ENCODE measurements at regions not wholly inside any gene's neighbourhood (a gene's known extent, or its start where the extent isn't known, plus 50 kb on each side); places are given as distances from the start of the nearest gene placed in this dataset.
"Not testable (repeated sequence)": the region's sequence is repeated elsewhere in the genome, so short reads cannot be mapped to it uniquely, and the experiment has no call there.

DNA sequence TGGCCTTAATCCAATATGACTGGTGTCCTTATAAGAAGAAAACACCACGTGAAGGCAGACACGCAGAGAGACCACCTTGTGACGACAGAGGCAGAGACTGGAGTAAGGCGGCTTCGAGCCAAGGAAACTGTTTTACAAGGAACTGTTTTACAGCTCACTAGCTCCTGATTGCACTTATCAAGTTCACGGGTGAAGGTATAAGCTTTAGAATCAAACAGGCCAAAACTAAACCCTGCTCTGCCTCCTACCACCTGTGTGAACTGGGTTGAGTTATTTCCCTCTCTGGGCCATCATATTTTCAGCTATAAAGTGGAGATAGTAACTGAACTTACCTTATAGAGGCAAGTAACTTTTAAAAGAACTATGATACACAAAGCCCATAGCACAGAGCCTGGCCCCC is 166.9 kb upstream of the NFIA start:
- no peaks in the 10 kb centered on the region for H3K9me3 ChIP-seq
- no peaks in the 10 kb centered on the region for H3K27me3 ChIP-seq
- no peaks in the 10 kb centered on the region for H3K36me3 ChIP-seq
- peaks cover 0 to 8% (median 0%) of the 10 kb centered on the region in 4 donors for H3K4me1 ChIP-seq
- 85 to 94% methylated on average over 6 of the region's 6 CpGs for WGBS, 2 donors
- DNase-seq (ENCODE audit: low spot score in 2 of 2) = no peak
- TF ChIP-seq, protein P1, sequence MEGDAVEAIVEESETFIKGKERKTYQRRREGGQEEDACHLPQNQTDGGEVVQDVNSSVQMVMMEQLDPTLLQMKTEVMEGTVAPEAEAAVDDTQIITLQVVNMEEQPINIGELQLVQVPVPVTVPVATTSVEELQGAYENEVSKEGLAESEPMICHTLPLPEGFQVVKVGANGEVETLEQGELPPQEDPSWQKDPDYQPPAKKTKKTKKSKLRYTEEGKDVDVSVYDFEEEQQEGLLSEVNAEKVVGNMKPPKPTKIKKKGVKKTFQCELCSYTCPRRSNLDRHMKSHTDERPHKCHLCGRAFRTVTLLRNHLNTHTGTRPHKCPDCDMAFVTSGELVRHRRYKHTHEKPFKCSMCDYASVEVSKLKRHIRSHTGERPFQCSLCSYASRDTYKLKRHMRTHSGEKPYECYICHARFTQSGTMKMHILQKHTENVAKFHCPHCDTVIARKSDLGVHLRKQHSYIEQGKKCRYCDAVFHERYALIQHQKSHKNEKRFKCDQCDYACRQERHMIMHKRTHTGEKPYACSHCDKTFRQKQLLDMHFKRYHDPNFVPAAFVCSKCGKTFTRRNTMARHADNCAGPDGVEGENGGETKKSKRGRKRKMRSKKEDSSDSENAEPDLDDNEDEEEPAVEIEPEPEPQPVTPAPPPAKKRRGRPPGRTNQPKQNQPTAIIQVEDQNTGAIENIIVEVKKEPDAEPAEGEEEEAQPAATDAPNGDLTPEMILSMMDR (IDR thresholded peaks at IDR 0.05) = no peak
- TF ChIP-seq EP300 (IDR thresholded peaks at IDR 0.05) (no peak), POLR2A (IDR thresholded peaks at IDR 0.05) (no peak)
- H3K27ac ChIP-seq = no peak overlapping the region
- no peak overlapping the region for H3K4me3 ChIP-seq

DNA sequence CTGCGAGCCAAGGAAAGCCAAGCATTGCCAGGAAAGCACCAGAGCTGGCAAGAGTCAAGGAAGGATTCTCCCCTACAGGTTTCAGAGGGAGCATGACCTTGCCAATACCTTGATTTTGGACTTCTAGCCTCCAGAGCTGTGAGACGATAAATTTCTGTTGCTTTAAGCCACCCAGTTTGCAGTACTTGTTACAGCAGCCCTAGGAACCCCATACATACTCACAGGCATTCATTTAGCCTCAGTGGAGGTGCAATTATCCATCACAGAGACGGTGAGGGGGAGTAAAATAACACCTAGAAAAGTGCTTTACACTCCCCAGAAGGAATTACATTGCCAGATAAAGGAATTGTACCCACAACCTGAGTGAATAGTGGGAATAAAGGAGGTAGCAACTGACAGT is 167.4 kb upstream of the NFIA start:
- TF ChIP-seq, protein P1 (IDR thresholded peaks at IDR 0.05) = no peak
- no peak for TF ChIP-seq EP300 (IDR thresholded peaks at IDR 0.05)
- no peak for TF ChIP-seq POLR2A (IDR thresholded peaks at IDR 0.05)
- Histone ChIP-seq H3K27me3 (no peaks in the 10 kb centered on the region), H3K36me3 (no peaks in the 10 kb centered on the region), H3K27ac (no peak overlapping the region), H3K4me3 (no peak overlapping the region), H3K4me1 (peaks cover 0 to 8% (median 0%) of the 10 kb centered on the region in 4 donors), H3K9me3 (no peaks in the 10 kb centered on the region)
- WGBS, 2 donors = 85 to 91% methylated on average over 3 of the region's 3 CpGs
- no peak for DNase-seq (ENCODE audit: low spot score in 2 of 2)

DNA sequence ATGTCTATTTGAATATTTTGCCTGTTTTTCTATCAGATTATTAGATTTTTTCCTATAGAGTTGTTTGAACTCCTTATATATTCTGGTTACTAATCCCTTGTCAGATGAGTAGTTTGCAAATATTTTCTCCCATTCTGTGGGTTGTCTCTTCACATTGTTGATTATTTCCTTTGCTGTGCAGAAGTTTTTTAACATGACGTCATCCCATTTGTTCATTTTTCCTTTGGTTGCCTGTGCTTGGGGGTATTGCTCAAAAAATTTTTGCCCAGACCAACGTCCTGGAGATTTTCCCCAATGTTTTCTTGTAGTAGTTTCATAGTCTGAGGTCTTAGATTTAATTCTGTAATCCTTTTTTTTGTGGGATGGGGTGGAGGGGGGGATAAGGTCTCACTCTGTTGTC is 168.7 kb upstream of the NFIA start:
- not testable (repeated sequence) for H3K27ac ChIP-seq; DNase-seq (ENCODE audit: low spot score in 2 of 2); H3K36me3 ChIP-seq; H3K9me3 ChIP-seq; H3K27me3 ChIP-seq; H3K4me1 ChIP-seq; H3K4me3 ChIP-seq
- 53% methylated on average over 2 of the region's 2 CpGs for WGBS, 2 donors

DNA sequence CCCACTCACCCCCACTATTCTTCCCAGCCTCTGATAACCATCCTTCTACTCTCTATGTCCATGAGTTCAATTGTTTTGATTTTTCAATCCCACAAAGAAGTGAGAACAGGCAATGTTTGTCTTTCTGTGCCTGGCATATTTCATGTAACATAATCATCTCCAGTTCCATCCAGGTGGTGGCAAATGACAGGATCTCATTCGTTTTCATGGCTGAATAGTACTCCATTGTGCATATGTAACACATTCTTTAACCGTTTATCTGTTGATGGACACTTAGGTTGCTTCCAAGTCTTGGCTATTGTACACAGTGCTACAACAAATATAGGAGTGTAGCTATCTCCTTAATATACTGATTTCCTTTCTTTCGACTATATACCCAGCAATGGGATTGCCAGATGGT is 169.3 kb upstream of the NFIA start:
- Histone ChIP-seq H3K27me3 (no peaks in the 10 kb centered on the region), H3K36me3 (no peaks in the 10 kb centered on the region), H3K27ac (no peak overlapping the region), H3K9me3 (no peaks in the 10 kb centered on the region), H3K4me3 (no peak overlapping the region), H3K4me1 (peaks cover 0 to 8% (median 0%) of the 10 kb centered on the region in 4 donors)
- 87 to 88% methylated on average over 3 of the region's 3 CpGs for WGBS, 2 donors
- TF ChIP-seq POLR2A (IDR thresholded peaks at IDR 0.05) = no peak
- TF ChIP-seq, protein P1 (IDR thresholded peaks at IDR 0.05) = no peak
- no peak for TF ChIP-seq EP300 (IDR thresholded peaks at IDR 0.05)
- DNase-seq (ENCODE audit: low spot score in 2 of 2) = no peak

DNA sequence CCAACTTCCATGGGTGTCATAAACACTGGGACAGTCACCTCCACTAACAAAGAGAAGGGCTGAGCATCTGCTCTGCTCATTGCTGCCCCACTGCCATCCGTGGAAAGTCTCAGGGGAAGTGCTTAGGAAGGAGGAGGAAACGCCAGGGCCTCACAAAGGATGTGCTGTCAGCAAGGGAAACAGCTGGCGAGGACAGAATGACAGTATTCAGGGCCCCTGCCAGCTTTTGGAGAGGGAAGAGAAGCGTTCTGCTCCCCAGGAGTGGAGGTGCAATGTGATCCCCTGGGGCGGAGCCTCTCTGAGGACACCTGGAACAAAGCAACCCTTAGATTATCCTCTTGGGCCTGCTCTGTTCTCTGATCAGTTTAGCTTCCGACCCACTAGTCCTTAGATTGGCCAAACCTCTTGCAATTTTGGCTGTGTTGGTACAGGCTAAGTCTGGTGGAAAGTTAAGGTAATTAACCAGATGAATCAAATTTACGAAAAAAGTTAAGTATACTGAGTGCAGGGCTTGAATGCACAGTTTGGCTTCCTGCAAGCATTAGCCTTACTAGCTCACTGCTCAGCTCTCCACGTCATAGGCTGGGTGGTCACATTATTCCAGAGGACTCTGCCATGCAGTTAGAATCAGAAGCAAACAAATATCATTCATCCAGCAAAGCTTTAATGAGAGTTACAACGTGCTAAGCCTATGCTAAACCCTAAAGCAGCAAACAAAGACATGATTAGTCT is 170.2 kb upstream of the NFIA start:
- 50 to 56% methylated on average over 9 of the region's 9 CpGs for WGBS, 2 donors
- Histone ChIP-seq H3K4me1 (peaks cover 0 to 8% (median 0%) of the 10 kb centered on the region in 4 donors), H3K27me3 (no peaks in the 10 kb centered on the region), H3K9me3 (no peaks in the 10 kb centered on the region), H3K4me3 (no peak overlapping the region), H3K27ac (no peak overlapping the region), H3K36me3 (no peaks in the 10 kb centered on the region)
- DNase-seq (ENCODE audit: low spot score in 2 of 2) = no peak
- TF ChIP-seq, protein P1 (IDR thresholded peaks at IDR 0.05) = no peak
- TF ChIP-seq POLR2A (IDR thresholded peaks at IDR 0.05) = no peak
- peak in 1 of 2 donors; percentile 14 for TF ChIP-seq EP300 (IDR thresholded peaks at IDR 0.05)

Measured in tibial nerve (tissue), 4 donors.